PC-9 (cell line): ENCODE measurements at regions not wholly inside any gene's neighbourhood (a gene's known extent, or its start where the extent isn't known, plus 50 kb on each side); places are given as distances from the start of the nearest gene placed in this dataset.

Experiments
- BruUV-seq: library from RNA; stranded (reverse); fragments of 400-500 nt; replicated peaks from 2 replicates; lab custom pipeline; 2021; lab: Mats Ljungman, UMichigan
- CTCF ChIA-PET: fragments of 300-600 bp; sonication (Branson Sonifier 250); formaldehyde crosslinking; loops from one replicate; lab custom pipeline; 2022; ENCODE audit warnings: antibody characterized with exemption; lab: Charles Lee
- POLR2A ChIA-PET: fragments of 300-600 bp; sonication (Branson Sonifier 250); formaldehyde crosslinking; loops from one replicate; lab custom pipeline; 2022; ENCODE audit warnings: antibody characterized with exemption; ENCODE audit not compliant: unreplicated experiment; lab: Charles Lee
- DNase-seq, 2 experiments: peaks; one replicate each; pipeline versions ENCODE4 v3.0.0 to v3.0.0-alpha.2; 2015 to 2022; ENCODE audit warnings: mixed read lengths in 1 of 2
- H2AFZ ChIP-seq: fragments of 200-600 bp; sonication (generic); 2 replicates; pipeline ENCODE4 v1.8.1; 2017; ENCODE audit warnings: antibody characterized with exemption
- H3F3A ChIP-seq: fragments of 200-600 bp; sonication (generic); 2 replicates; pipeline ENCODE4 v1.8.1; 2017; ENCODE audit warnings: antibody characterized with exemption, mild to moderate bottlenecking, low read depth; ENCODE audit not compliant: insufficient read depth
- H3K27ac ChIP-seq: fragments of 200-600 bp; sonication (generic); 2 replicates; pipeline ENCODE4 v1.6.1; 2016; ENCODE audit warnings: mixed run types
- H3K27me3 ChIP-seq: fragments of 200-600 bp; sonication (generic); 2 replicates; pipeline ENCODE4 v1.6.1; 2016; ENCODE audit warnings: low read depth, mixed run types; ENCODE audit not compliant: insufficient read depth
- H3K36me3 ChIP-seq: fragments of 200-600 bp; sonication (generic); 2 replicates; pipeline ENCODE4 v1.6.1; 2016; ENCODE audit warnings: low read depth, mixed run types
- H3K4me1 ChIP-seq: fragments of 200-600 bp; sonication (generic); replicated peaks from 2 replicates; pipeline ENCODE4 v1.6.1; 2016; ENCODE audit warnings: mixed run types; ENCODE audit not compliant: insufficient read depth
- H3K4me2 ChIP-seq: fragments of 200-600 bp; sonication (generic); 2 replicates; pipeline ENCODE4 v1.6.1; 2017; ENCODE audit warnings: mixed run types
- H3K4me3 ChIP-seq: fragments of 200-600 bp; sonication (generic); 2 replicates; pipeline ENCODE4 v1.6.1; 2016; ENCODE audit warnings: mixed run types
- H3K79me2 ChIP-seq: fragments of 200-600 bp; sonication (generic); 2 replicates; pipeline ENCODE4 v1.6.1; 2017; ENCODE audit warnings: low read depth, mixed run types
- H3K9me2 ChIP-seq: fragments of 200-600 bp; sonication (generic); 2 replicates; pipeline ENCODE4 v1.8.1; 2017; ENCODE audit warnings: mild to moderate bottlenecking; ENCODE audit not compliant: insufficient read depth
- H3K9me3 ChIP-seq: fragments of 200-600 bp; sonication (generic); 2 replicates; pipeline ENCODE4 v1.8.1; 2016; ENCODE audit warnings: low read depth; ENCODE audit not compliant: insufficient read depth
- H4K20me1 ChIP-seq: fragments of 200-600 bp; sonication (generic); 2 replicates; pipeline ENCODE4 v1.8.1; 2017; ENCODE audit not compliant: insufficient read depth
- EZH2 ChIP-seq: fragments of 200-600 bp; sonication (generic); IDR thresholded peaks from 2 replicates; pipeline ENCODE4 v1.8.0; 2017; ENCODE audit warnings: antibody characterized with exemption, low read depth
- intact Hi-C: fragments of 100-400 bp; cut with micrococcal nuclease; formaldehyde crosslinking; loops from one replicate; pipeline ENCODE4 v1.10.0; 2022; ENCODE audit not compliant: unreplicated experiment
- TF ChIP-seq, protein P1 (sequence below): fragments of 200-600 bp; sonication (generic); conservative IDR thresholded peaks from 2 replicates; pipeline ENCODE4 v1.6.1; 2017; ENCODE audit warnings: mixed run types, antibody characterized with exemption, mild to moderate bottlenecking, moderate library complexity

DNA sequence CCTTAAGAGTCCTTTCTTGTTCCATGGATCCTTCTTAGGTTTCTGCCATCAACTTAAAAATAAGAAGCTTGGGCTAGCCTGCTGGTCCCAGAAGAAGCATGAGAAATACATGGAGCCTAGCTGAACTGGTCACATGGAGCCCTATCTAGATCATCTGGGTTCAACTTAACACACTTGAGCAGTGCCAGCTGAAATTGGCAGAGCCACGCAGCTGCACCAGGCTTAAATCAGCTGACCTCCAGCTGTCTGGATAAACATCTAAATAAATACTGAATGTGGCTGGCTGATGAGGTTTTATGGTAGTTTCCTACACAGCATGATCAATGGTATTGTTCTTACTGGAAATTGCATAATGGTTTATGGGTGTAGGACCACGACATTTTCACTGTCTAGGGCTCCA is 598.4 kb upstream of the FAM241A start:
- Histone ChIP-seq H3K79me2 (no peaks in the 10 kb centered on the region), H3K27me3 (no peaks in the 10 kb centered on the region), H3K9me2 (no peaks in the 10 kb centered on the region), H3K9me3 (no peaks in the 10 kb centered on the region), H3K27ac (no peak overlapping the region), H3K4me3 (no peak overlapping the region), H3K4me1 (no peaks in the 10 kb centered on the region), H3K4me2 (no peak overlapping the region), H4K20me1 (no peaks in the 10 kb centered on the region), H2AFZ (no peak overlapping the region), H3F3A (no peaks in the 10 kb centered on the region), H3K36me3 (no peaks in the 10 kb centered on the region)
- TF ChIP-seq, protein P1, sequence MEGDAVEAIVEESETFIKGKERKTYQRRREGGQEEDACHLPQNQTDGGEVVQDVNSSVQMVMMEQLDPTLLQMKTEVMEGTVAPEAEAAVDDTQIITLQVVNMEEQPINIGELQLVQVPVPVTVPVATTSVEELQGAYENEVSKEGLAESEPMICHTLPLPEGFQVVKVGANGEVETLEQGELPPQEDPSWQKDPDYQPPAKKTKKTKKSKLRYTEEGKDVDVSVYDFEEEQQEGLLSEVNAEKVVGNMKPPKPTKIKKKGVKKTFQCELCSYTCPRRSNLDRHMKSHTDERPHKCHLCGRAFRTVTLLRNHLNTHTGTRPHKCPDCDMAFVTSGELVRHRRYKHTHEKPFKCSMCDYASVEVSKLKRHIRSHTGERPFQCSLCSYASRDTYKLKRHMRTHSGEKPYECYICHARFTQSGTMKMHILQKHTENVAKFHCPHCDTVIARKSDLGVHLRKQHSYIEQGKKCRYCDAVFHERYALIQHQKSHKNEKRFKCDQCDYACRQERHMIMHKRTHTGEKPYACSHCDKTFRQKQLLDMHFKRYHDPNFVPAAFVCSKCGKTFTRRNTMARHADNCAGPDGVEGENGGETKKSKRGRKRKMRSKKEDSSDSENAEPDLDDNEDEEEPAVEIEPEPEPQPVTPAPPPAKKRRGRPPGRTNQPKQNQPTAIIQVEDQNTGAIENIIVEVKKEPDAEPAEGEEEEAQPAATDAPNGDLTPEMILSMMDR = no peak
- no peak for TF ChIP-seq EZH2
- BruUV-seq = no TSS peak
- ChIA-PET POLR2A (no interaction called here), CTCF (no interaction called here)
- DNase-seq = no peak
- intact Hi-C loops = no loop called here

DNA sequence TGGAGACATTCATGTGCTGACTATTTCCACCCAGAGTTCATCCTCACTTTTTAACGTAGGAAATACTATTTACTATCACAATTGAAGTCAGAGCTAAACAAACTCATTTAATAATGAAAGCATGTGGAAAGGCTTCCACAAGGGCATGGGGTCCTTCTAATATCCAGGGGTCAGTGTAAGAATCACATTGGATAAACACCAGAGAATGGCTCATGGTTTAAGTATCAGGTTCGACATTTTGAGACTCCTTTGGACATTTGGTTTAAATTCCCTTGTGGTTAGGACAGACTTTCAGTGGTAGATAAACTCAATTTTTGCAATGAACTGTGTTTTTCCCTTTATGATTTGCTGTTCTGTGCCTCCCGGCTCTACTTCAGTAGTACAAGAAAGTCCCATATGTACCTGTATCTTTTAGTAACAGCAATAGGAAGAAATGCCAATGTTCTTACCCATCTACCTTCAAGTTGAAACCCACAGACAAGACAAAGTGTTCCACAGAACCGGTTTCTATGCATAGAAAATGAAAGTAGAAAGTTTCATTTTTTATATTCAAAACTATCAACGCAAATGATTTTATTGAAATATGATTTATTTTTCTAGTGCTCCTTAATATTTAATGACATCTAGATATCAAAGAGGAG is 589.0 kb upstream of the FAM241A start:
- intact Hi-C loops = no loop called here
- Histone ChIP-seq H3K9me2 (no peaks in the 10 kb centered on the region), H4K20me1 (no peaks in the 10 kb centered on the region), H2AFZ (no peak overlapping the region), H3K4me3 (no peak overlapping the region), H3K27ac (no peak overlapping the region), H3F3A (no peaks in the 10 kb centered on the region), H3K4me2 (no peak overlapping the region), H3K27me3 (no peaks in the 10 kb centered on the region), H3K9me3 (no peaks in the 10 kb centered on the region), H3K4me1 (no peaks in the 10 kb centered on the region), H3K36me3 (no peaks in the 10 kb centered on the region), H3K79me2 (no peaks in the 10 kb centered on the region)
- POLR2A ChIA-PET = no interaction called here
- no peak for TF ChIP-seq EZH2
- TF ChIP-seq, protein P1 = no peak
- CTCF ChIA-PET = no interaction called here
- BruUV-seq = no TSS peak
- no peak for DNase-seq

- H3K9me2 ChIP-seq = no peaks in the 10 kb centered on the region
- H3K27ac ChIP-seq = no peak overlapping the region
- no peak overlapping the region for H2AFZ ChIP-seq
- ChIA-PET CTCF (no interaction called here), POLR2A (no interaction called here)
- intact Hi-C loops = no loop called here
- no peaks in the 10 kb centered on the region for H3K9me3 ChIP-seq
- no peaks in the 10 kb centered on the region for H3K4me1 ChIP-seq
- no peak overlapping the region for H3K4me3 ChIP-seq
- DNase-seq = no peak
- no peaks in the 10 kb centered on the region for H3K27me3 ChIP-seq
- H3F3A ChIP-seq = no peaks in the 10 kb centered on the region
- no TSS peak for BruUV-seq
- no peaks in the 10 kb centered on the region for H4K20me1 ChIP-seq
- no peaks in the 10 kb centered on the region for H3K36me3 ChIP-seq
- H3K4me2 ChIP-seq = no peak overlapping the region
- no peaks in the 10 kb centered on the region for H3K79me2 ChIP-seq
- no peak for TF ChIP-seq EZH2
- TF ChIP-seq, protein P1 = no peak
Observed at GRCh38 chr4:111556851-111557250, 588.4 kb upstream of the FAM241A start.
